ENCODE measurements at regions not wholly inside any gene's neighbourhood (a gene's known extent, or its start where the extent isn't known, plus 50 kb on each side); places are given as distances from the start of the nearest gene placed in this dataset.

- no peak for TF ChIP-seq EZH2 (IDR thresholded peaks at IDR 0.05; ENCODE audit: low read depth)
- TF ChIP-seq CTCF (conservative IDR thresholded peaks at IDR 0.05), result no peak
Observed at GRCh38 chr4:156609421-156609820, 362.2 kb downstream of the PDGFC start.
